AG04449 (cell line): ENCODE measurements at regions not wholly inside any gene's neighbourhood (a gene's known extent, or its start where the extent isn't known, plus 50 kb on each side); places are given as distances from the start of the nearest gene placed in this dataset.
"Not testable (repeated sequence)": the region's sequence is repeated elsewhere in the genome, so short reads cannot be mapped to it uniquely, and the experiment has no call there.

Experiments used
- CTCF ChIA-PET: fragments of 350-600 bp; formaldehyde crosslinking; extraction: SDS; loops from one replicate; lab custom pipeline; 2021; ENCODE audit warnings: antibody characterized with exemption; lab: Yijun Ruan, JAX
- POLR2A ChIA-PET: fragments of 400-600, 350-600 bp; formaldehyde crosslinking; extraction: SDS; loops from one replicate; lab custom pipeline; 2020; ENCODE audit warnings: antibody characterized with exemption, inconsistent platforms; lab: Yijun Ruan, JAX
- DNase-seq: peaks from one replicate; pipeline ENCODE4 v3.0.0-alpha.2; 2010; ENCODE audit warnings: low read depth, low spot score
- H3K4me3 ChIP-seq: 2 replicates; pipeline ENCODE4 v1.5.1; 2011; ENCODE audit warnings: low read depth, mild to moderate bottlenecking, control low read depth, low read length
- TF ChIP-seq, protein P1 (sequence below): IDR thresholded peaks from one replicate; pipeline ENCODE4 v1.5.1; 2011; ENCODE audit warnings: mild to moderate bottlenecking, moderate library complexity, low read length, control low read depth, inconsistent platforms; ENCODE audit not compliant: insufficient read depth; ENCODE audit errors: missing control alignments

GRCh38 chr2:41321351-41321750 lies 726.5 kb upstream of the PKDCC start:
- H3K4me3 ChIP-seq, result no peak overlapping the region
- ChIA-PET CTCF (no interaction called here), POLR2A (no interaction called here)
- TF ChIP-seq, protein P1, sequence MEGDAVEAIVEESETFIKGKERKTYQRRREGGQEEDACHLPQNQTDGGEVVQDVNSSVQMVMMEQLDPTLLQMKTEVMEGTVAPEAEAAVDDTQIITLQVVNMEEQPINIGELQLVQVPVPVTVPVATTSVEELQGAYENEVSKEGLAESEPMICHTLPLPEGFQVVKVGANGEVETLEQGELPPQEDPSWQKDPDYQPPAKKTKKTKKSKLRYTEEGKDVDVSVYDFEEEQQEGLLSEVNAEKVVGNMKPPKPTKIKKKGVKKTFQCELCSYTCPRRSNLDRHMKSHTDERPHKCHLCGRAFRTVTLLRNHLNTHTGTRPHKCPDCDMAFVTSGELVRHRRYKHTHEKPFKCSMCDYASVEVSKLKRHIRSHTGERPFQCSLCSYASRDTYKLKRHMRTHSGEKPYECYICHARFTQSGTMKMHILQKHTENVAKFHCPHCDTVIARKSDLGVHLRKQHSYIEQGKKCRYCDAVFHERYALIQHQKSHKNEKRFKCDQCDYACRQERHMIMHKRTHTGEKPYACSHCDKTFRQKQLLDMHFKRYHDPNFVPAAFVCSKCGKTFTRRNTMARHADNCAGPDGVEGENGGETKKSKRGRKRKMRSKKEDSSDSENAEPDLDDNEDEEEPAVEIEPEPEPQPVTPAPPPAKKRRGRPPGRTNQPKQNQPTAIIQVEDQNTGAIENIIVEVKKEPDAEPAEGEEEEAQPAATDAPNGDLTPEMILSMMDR, result no peak
- DNase-seq, result no peak

DNA sequence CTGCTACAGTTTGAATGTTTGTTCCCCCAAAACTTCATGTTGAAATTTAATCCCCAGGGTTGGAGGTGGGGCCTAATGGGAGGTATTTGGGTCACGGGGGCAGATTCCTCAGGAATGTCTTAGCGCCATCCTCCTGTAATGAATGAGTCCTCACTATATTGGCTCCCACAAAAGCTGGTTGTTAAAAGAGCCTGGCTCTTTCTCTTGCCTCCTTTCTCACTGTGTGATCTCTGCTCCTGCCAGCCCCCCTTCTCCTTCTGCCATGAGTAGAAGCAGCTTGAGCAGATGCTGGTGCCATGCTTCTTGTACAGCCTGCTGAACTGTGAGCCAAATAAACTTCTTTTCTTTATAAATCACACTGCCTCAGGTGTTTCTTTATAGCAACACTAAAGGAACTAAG lies 721.0 kb upstream of the PKDCC start:
- TF ChIP-seq, protein P1, result no peak
- no peak for DNase-seq
- no peak overlapping the region for H3K4me3 ChIP-seq
- POLR2A ChIA-PET, result no interaction called here
- CTCF ChIA-PET, result no interaction called here

GRCh38 chr2:41329040-41329439 lies 718.8 kb upstream of the PKDCC start:
- TF ChIP-seq, protein P1, result no peak
- no peak overlapping the region for H3K4me3 ChIP-seq
- ChIA-PET POLR2A (no interaction called here), CTCF (no interaction called here)
- no peak for DNase-seq

DNA sequence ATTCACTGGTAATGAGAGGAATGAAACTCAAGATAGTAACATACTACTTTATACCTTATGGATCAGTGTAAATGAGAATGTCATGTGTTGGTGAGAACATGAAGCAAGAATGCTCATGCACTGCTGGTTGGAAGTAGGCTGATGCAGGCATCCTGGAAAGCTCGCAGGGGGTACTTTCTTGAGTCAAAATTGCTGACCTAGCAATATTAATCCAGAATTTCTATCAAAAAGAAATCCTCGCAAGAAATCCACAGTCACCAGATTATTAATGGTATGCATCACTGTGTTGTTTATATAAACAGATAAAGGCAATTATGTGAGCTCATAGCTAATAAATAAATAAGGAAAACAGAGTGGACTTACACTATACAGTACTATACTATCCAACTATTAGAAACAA lies 713.7 kb upstream of the PKDCC start:
- CTCF ChIA-PET, result no interaction called here
- POLR2A ChIA-PET, result no interaction called here
- TF ChIP-seq, protein P1, result no peak

DNA sequence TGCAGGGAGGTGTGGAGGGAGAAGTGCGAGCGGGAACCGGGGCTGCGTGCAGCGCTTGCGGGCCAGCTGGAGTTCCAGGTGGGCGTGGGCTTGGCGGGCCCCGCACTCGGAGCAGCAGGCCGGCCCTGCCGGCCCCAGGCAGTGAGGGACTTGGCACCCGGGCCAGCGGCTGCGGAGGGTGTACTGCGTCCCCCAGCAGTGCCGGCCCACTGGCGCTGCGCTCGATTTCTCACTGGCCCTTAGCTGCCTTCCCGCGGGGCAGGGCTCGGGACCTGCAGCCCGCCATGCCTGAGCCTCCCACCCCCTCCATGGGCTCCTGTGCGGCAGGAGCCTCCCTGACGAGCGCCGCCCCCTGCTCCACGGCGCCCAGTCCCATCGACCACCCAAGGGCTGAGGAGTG lies 712.2 kb upstream of the PKDCC start:
- POLR2A ChIA-PET, DNase-seq, CTCF ChIA-PET, H3K4me3 ChIP-seq: not testable (repeated sequence)

More for the DNA sequence above, 713.7 kb upstream of the PKDCC start:
- no peak overlapping the region for H3K4me3 ChIP-seq
- DNase-seq, result no peak

- DNase-seq, result no peak
- TF ChIP-seq, protein P1, result no peak
- POLR2A ChIA-PET, result no interaction called here
- no peak overlapping the region for H3K4me3 ChIP-seq
- CTCF ChIA-PET, result no interaction called here
These were observed 709.9 kb upstream of the PKDCC start for GRCh38 chr2:41337956-41338355.

DNA sequence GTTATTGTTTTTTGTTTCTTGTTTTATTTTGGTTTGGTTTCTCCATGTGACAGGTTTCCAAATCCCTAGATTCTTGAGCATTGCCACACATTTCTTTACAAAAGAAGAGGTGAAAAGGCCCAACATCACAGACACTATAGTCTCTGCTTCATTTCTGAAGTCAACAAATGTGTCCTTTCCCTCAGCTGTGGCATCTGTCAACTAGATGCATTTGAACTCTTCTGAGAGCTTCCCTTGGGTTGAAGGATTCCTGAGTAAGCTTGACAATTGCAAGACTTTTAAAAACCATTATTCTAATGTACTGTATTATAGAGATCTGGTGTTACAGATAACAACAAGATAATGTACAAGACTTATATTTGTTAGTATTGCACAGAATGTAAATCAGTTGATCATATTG lies 703.3 kb upstream of the PKDCC start:
- TF ChIP-seq, protein P1, result no peak
- POLR2A ChIA-PET, result no interaction called here
- no peak for DNase-seq
- CTCF ChIA-PET, result no interaction called here
- H3K4me3 ChIP-seq, result no peak overlapping the region
